Muscle layer of duodenum (tissue), 2 donors: ENCODE measurements at regions not wholly inside any gene's neighbourhood (a gene's known extent, or its start where the extent isn't known, plus 50 kb on each side); places are given as distances from the start of the nearest gene placed in this dataset.

Experiments used
- H3K27ac ChIP-seq: one replicate; pipeline ENCODE4 v1.7.0; 2013; ENCODE audit warnings: mild to moderate bottlenecking, low read length
- H3K27me3 ChIP-seq: one replicate; pipeline ENCODE4 v1.7.0; 2013; ENCODE audit warnings: low read depth, mild to moderate bottlenecking, control low read depth, low read length
- H3K36me3 ChIP-seq, 2 donors: one replicate each; pipeline ENCODE4 v1.7.0; 2013; ENCODE audit warnings: low read length in 2 of 2, control low read depth in 1 of 2, mild to moderate bottlenecking in 1 of 2; ENCODE audit not compliant: insufficient read depth in 2 of 2, control insufficient read depth in 1 of 2
- H3K4me1 ChIP-seq, 2 donors: one replicate each; pipeline ENCODE4 v1.7.0; 2013; ENCODE audit warnings: low read length in 2 of 2, mild to moderate bottlenecking in 2 of 2, control low read depth in 1 of 2, moderate library complexity in 1 of 2; ENCODE audit not compliant: insufficient read depth in 2 of 2, control insufficient read depth in 1 of 2
- H3K4me3 ChIP-seq, 2 donors: one replicate each; pipeline ENCODE4 v1.7.0; 2013; ENCODE audit warnings: low read length in 2 of 2, low read depth in 1 of 2, mild to moderate bottlenecking in 1 of 2
- H3K9me3 ChIP-seq, 2 donors: one replicate each; pipeline ENCODE4 v1.7.0; 2013; ENCODE audit warnings: low read length in 2 of 2, control low read depth in 1 of 2, mild to moderate bottlenecking in 1 of 2; ENCODE audit not compliant: control insufficient read depth in 1 of 2
- donor health status: healthy.

- Histone ChIP-seq H3K36me3 (no peaks in the 10 kb centered on the region), H3K27me3 (no peaks in the 10 kb centered on the region), H3K4me3 (no peak overlapping the region), H3K4me1 (no peaks in the 10 kb centered on the region), H3K27ac (no peak overlapping the region), H3K9me3 (no peaks in the 10 kb centered on the region)
Observed at GRCh38 chr20:53718142-53719021, 124.7 kb upstream of the ZNF217 start.

GRCh38 chr20:53716395-53716794, 122.8 kb upstream of the ZNF217 start:
- no peaks in the 10 kb centered on the region for H3K4me1 ChIP-seq
- no peak overlapping the region for H3K4me3 ChIP-seq
- no peaks in the 10 kb centered on the region for H3K36me3 ChIP-seq
- no peaks in the 10 kb centered on the region for H3K9me3 ChIP-seq
- H3K27ac ChIP-seq: no peak overlapping the region
- no peaks in the 10 kb centered on the region for H3K27me3 ChIP-seq

- Histone ChIP-seq H3K9me3 (no peaks in the 10 kb centered on the region), H3K27me3 (no peaks in the 10 kb centered on the region), H3K4me1 (no peaks in the 10 kb centered on the region), H3K4me3 (no peak overlapping the region), H3K36me3 (no peaks in the 10 kb centered on the region), H3K27ac (no peak overlapping the region)
Observed at GRCh38 chr20:53714524-53714923, 120.9 kb upstream of the ZNF217 start.

GRCh38 chr20:53713328-53714056, 119.9 kb upstream of the ZNF217 start:
- H3K4me1 ChIP-seq: no peaks in the 10 kb centered on the region

GRCh38 chr20:53712212-53712977, 118.8 kb upstream of the ZNF217 start:
- no peaks in the 10 kb centered on the region for H3K27me3 ChIP-seq
- no peaks in the 10 kb centered on the region for H3K36me3 ChIP-seq
- H3K9me3 ChIP-seq: no peaks in the 10 kb centered on the region
- H3K4me1 ChIP-seq: peaks cover 0 to 5% of the 10 kb centered on the region in 2 donors
- H3K4me3 ChIP-seq: no peak overlapping the region
- no peak overlapping the region for H3K27ac ChIP-seq

More at GRCh38 chr20:53713328-53714056, 119.9 kb upstream of the ZNF217 start:
- Histone ChIP-seq H3K27me3 (no peaks in the 10 kb centered on the region), H3K36me3 (no peaks in the 10 kb centered on the region), H3K4me3 (no peak overlapping the region), H3K9me3 (no peaks in the 10 kb centered on the region), H3K27ac (no peak overlapping the region)

- peaks cover 1 to 7% of the 10 kb centered on the region in 2 donors for H3K4me1 ChIP-seq
- no peaks in the 10 kb centered on the region for H3K27me3 ChIP-seq
- H3K9me3 ChIP-seq: no peaks in the 10 kb centered on the region
- H3K4me3 ChIP-seq: no peak overlapping the region
- no peak overlapping the region for H3K27ac ChIP-seq
- no peaks in the 10 kb centered on the region for H3K36me3 ChIP-seq
Observed at GRCh38 chr20:53711333-53712211, 117.9 kb upstream of the ZNF217 start.

- H3K9me3 ChIP-seq: no peaks in the 10 kb centered on the region
- H3K36me3 ChIP-seq: no peaks in the 10 kb centered on the region
- H3K27ac ChIP-seq: peak overlapping the region; percentile 62
- no peaks in the 10 kb centered on the region for H3K27me3 ChIP-seq
- H3K4me3 ChIP-seq: no peak overlapping the region
- peaks cover 4 to 7% of the 10 kb centered on the region in 2 donors for H3K4me1 ChIP-seq
Observed at GRCh38 chr20:53708129-53708968, 114.7 kb upstream of the ZNF217 start.

GRCh38 chr20:53707371-53708055, 113.9 kb upstream of the ZNF217 start:
- no peaks in the 10 kb centered on the region for H3K36me3 ChIP-seq
- H3K27ac ChIP-seq: no peak overlapping the region
- H3K4me3 ChIP-seq: no peak overlapping the region
- peaks cover 4 to 7% of the 10 kb centered on the region in 2 donors for H3K4me1 ChIP-seq
- H3K9me3 ChIP-seq: no peaks in the 10 kb centered on the region
- H3K27me3 ChIP-seq: no peaks in the 10 kb centered on the region

GRCh38 chr20:53706466-53707370, 113.1 kb upstream of the ZNF217 start:
- Histone ChIP-seq H3K4me3 (no peak overlapping the region), H3K9me3 (no peaks in the 10 kb centered on the region), H3K27me3 (no peaks in the 10 kb centered on the region), H3K27ac (no peak overlapping the region), H3K4me1 (peaks cover 4 to 7% of the 10 kb centered on the region in 2 donors), H3K36me3 (no peaks in the 10 kb centered on the region)
